ENCODE measurements at regions not wholly inside any gene's neighbourhood (a gene's known extent, or its start where the extent isn't known, plus 50 kb on each side); places are given as distances from the start of the nearest gene placed in this dataset.

DNA sequence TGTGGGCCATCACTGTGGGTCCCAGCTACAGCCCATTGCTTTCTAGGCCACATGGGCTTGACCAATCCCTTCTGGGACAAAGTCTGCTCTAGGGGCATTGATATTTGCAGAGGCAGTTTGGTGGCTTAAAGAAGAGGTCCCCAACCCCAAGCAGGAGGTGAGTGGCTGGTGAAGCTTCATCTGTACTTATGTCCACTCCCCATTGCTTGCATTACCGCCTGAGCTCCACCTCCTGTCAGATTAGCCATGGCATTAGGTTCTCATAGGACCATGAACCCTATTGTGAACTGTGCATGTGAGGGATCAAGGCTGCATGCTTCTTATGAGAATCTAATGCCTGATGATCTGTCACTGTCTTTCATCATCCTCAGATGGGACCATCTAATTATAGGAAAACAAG is 54.4 kb upstream of the CADM1 start:
- Histone ChIP-seq H3K27ac (ENCODE audit: low read depth in 1 of 2, low read length in 2 of 2) (no peak overlapping the region), H3K27me3 (ENCODE audit: control insufficient read depth in 4 of 4, insufficient read depth in 4 of 4, low read length in 3 of 4) (no peaks in the 10 kb centered on the region), H3K9ac (ENCODE audit: low read depth in 1 of 2, low read length in 2 of 2) (no peak overlapping the region), H3K9me3 (ENCODE audit: control insufficient read depth in 4 of 4, low read length in 3 of 4) (no peaks in the 10 kb centered on the region), H3K36me3 (ENCODE audit: control insufficient read depth in 4 of 4, insufficient read depth in 3 of 4, low read depth in 1 of 4, low read length in 3 of 4) (no peaks in the 10 kb centered on the region), H3K4me3 (ENCODE audit: low read depth in 1 of 3, low read length in 3 of 3) (no peak overlapping the region), H3K4me1 (ENCODE audit: control insufficient read depth in 4 of 4, insufficient read depth in 4 of 4, low read length in 3 of 4) (no peaks in the 10 kb centered on the region)
- DNase-seq (ENCODE audit: low spot score) = no peak
- TF ChIP-seq, protein P1, sequence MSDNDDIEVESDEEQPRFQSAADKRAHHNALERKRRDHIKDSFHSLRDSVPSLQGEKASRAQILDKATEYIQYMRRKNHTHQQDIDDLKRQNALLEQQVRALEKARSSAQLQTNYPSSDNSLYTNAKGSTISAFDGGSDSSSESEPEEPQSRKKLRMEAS (IDR thresholded peaks at IDR 0.05) = no peak
- no peak for TF ChIP-seq TAF1 (conservative IDR thresholded peaks at IDR 0.05)
- TF ChIP-seq, protein P2, sequence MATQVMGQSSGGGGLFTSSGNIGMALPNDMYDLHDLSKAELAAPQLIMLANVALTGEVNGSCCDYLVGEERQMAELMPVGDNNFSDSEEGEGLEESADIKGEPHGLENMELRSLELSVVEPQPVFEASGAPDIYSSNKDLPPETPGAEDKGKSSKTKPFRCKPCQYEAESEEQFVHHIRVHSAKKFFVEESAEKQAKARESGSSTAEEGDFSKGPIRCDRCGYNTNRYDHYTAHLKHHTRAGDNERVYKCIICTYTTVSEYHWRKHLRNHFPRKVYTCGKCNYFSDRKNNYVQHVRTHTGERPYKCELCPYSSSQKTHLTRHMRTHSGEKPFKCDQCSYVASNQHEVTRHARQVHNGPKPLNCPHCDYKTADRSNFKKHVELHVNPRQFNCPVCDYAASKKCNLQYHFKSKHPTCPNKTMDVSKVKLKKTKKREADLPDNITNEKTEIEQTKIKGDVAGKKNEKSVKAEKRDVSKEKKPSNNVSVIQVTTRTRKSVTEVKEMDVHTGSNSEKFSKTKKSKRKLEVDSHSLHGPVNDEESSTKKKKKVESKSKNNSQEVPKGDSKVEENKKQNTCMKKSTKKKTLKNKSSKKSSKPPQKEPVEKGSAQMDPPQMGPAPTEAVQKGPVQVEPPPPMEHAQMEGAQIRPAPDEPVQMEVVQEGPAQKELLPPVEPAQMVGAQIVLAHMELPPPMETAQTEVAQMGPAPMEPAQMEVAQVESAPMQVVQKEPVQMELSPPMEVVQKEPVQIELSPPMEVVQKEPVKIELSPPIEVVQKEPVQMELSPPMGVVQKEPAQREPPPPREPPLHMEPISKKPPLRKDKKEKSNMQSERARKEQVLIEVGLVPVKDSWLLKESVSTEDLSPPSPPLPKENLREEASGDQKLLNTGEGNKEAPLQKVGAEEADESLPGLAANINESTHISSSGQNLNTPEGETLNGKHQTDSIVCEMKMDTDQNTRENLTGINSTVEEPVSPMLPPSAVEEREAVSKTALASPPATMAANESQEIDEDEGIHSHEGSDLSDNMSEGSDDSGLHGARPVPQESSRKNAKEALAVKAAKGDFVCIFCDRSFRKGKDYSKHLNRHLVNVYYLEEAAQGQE (IDR thresholded peaks at IDR 0.05) = no peak
- no peak for TF ChIP-seq RXRA (IDR thresholded peaks at IDR 0.05)
- TF ChIP-seq FOXA2 (IDR thresholded peaks at IDR 0.05) = no peak
- no peak for TF ChIP-seq GABPA (IDR thresholded peaks at IDR 0.05 in 1 of 2, conservative IDR thresholded peaks at IDR 0.05 in 1 of 2)
- TF ChIP-seq, protein P3, sequence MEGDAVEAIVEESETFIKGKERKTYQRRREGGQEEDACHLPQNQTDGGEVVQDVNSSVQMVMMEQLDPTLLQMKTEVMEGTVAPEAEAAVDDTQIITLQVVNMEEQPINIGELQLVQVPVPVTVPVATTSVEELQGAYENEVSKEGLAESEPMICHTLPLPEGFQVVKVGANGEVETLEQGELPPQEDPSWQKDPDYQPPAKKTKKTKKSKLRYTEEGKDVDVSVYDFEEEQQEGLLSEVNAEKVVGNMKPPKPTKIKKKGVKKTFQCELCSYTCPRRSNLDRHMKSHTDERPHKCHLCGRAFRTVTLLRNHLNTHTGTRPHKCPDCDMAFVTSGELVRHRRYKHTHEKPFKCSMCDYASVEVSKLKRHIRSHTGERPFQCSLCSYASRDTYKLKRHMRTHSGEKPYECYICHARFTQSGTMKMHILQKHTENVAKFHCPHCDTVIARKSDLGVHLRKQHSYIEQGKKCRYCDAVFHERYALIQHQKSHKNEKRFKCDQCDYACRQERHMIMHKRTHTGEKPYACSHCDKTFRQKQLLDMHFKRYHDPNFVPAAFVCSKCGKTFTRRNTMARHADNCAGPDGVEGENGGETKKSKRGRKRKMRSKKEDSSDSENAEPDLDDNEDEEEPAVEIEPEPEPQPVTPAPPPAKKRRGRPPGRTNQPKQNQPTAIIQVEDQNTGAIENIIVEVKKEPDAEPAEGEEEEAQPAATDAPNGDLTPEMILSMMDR (IDR thresholded peaks at IDR 0.05; ENCODE audit: low read depth, low read length, missing input control) = no peak
- TF ChIP-seq JUND (IDR thresholded peaks at IDR 0.05) = no peak
- no peak for TF ChIP-seq YY1 (IDR thresholded peaks at IDR 0.05)
- no peak for TF ChIP-seq NR2F2 (IDR thresholded peaks at IDR 0.05)
- no peak for TF ChIP-seq HNF4A (conservative IDR thresholded peaks at IDR 0.05)
- TF ChIP-seq HNF4G (IDR thresholded peaks at IDR 0.05) = no peak
- no peak for TF ChIP-seq RAD21 (IDR thresholded peaks at IDR 0.05)
- WGBS = 89% methylated on average over 1 of the region's 1 CpG

DNA sequence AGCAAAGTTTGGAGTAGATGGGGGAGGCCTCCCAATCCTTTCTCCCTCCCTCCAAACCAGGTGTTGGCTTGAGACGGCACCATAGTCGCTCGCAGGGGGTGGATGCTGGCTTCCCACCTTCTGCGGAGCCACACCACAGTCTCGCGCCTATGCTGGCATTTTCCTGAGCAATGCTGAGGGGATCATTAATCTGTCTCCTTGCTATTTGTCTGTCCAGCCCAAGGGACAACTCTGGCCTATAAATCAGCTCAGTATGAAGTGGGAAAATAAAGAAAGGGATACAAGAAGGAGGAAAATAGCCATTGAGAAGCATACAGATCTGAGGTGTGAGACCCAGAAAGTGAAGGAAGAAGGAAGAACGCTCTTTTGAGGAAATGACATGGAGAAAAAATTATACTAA is 53.5 kb upstream of the CADM1 start:
- WGBS = 90% methylated on average over 7 of the region's 7 CpGs
- Histone ChIP-seq H3K27me3 (ENCODE audit: control insufficient read depth in 4 of 4, insufficient read depth in 4 of 4, low read length in 3 of 4) (no peaks in the 10 kb centered on the region), H3K27ac (ENCODE audit: low read depth in 1 of 2, low read length in 2 of 2) (no peak overlapping the region), H3K9me3 (ENCODE audit: control insufficient read depth in 4 of 4, low read length in 3 of 4) (no peaks in the 10 kb centered on the region), H3K9ac (ENCODE audit: low read depth in 1 of 2, low read length in 2 of 2) (no peak overlapping the region), H3K4me3 (ENCODE audit: low read depth in 1 of 3, low read length in 3 of 3) (no peak overlapping the region), H3K4me1 (ENCODE audit: control insufficient read depth in 4 of 4, insufficient read depth in 4 of 4, low read length in 3 of 4) (no peaks in the 10 kb centered on the region), H3K36me3 (ENCODE audit: control insufficient read depth in 4 of 4, insufficient read depth in 3 of 4, low read depth in 1 of 4, low read length in 3 of 4) (no peaks in the 10 kb centered on the region)
- DNase-seq (ENCODE audit: low spot score) = no peak
- TF ChIP-seq, protein P1 (IDR thresholded peaks at IDR 0.05) = no peak
- TF ChIP-seq HNF4A (conservative IDR thresholded peaks at IDR 0.05) (no peak), HNF4G (IDR thresholded peaks at IDR 0.05) (no peak), FOXA2 (IDR thresholded peaks at IDR 0.05) (no peak)
- TF ChIP-seq, protein P4, sequence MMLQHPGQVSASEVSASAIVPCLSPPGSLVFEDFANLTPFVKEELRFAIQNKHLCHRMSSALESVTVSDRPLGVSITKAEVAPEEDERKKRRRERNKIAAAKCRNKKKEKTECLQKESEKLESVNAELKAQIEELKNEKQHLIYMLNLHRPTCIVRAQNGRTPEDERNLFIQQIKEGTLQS (IDR thresholded peaks at IDR 0.05) = no peak
